ENCODE measurements at regions not wholly inside any gene's neighbourhood (a gene's known extent, or its start where the extent isn't known, plus 50 kb on each side); places are given as distances from the start of the nearest gene placed in this dataset.

- no peak overlapping the region for H3K4me3 ChIP-seq (ENCODE audit: low read length)
- no peaks in the 10 kb centered on the region for H3K27me3 ChIP-seq (ENCODE audit: control insufficient read depth, insufficient read depth, low read length)
- no peaks in the 10 kb centered on the region for H3K36me3 ChIP-seq (ENCODE audit: control insufficient read depth, insufficient read depth, low read length)
- no peak overlapping the region for H3K27ac ChIP-seq (ENCODE audit: low read length)
- DNase-seq, result no peak
- WGBS (ENCODE audit: insufficient coverage), result no CpG with 5 or more reads among the region's 2 CpGs
- H3K4me1 ChIP-seq (ENCODE audit: control insufficient read depth, insufficient read depth, low read length), result no peaks in the 10 kb centered on the region
- H3K9me3 ChIP-seq (replicated peaks; ENCODE audit: control insufficient read depth, low read depth, low read length), result no peaks in the 10 kb centered on the region
Observed at GRCh38 chr4:111652986-111653385, 492.3 kb upstream of the FAM241A start.

DNA sequence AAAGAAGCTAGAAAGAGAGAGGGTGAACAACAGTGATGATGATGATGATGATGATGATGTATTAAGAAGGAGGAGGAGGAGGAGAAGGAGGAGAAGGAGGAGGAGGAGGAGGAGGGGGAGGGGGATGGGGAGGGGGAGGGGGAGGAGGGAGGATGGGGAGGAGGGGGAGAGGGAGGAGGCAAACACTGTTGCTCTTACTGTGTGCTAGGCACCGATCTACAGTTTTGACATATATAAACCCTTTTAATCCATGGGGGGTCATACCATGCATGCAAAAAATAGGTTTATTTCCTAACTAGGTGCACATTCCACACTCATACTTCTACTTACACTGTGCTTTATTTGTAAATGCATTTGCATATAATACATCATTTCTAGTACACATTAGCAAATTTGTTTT, 482.8 kb upstream of the FAM241A start:
- H3K9me3 ChIP-seq (replicated peaks; ENCODE audit: control insufficient read depth, low read depth, low read length), result no peaks in the 10 kb centered on the region
- H3K27ac ChIP-seq (ENCODE audit: low read length), result no peak overlapping the region
- DNase-seq, result no peak
- H3K4me3 ChIP-seq (ENCODE audit: low read length), result no peak overlapping the region
- no peaks in the 10 kb centered on the region for H3K4me1 ChIP-seq (ENCODE audit: control insufficient read depth, insufficient read depth, low read length)
- WGBS (ENCODE audit: insufficient coverage), result no CpG with 5 or more reads among the region's 1 CpG
- H3K36me3 ChIP-seq (ENCODE audit: control insufficient read depth, insufficient read depth, low read length), result no peaks in the 10 kb centered on the region
- no peaks in the 10 kb centered on the region for H3K27me3 ChIP-seq (ENCODE audit: control insufficient read depth, insufficient read depth, low read length)

DNA sequence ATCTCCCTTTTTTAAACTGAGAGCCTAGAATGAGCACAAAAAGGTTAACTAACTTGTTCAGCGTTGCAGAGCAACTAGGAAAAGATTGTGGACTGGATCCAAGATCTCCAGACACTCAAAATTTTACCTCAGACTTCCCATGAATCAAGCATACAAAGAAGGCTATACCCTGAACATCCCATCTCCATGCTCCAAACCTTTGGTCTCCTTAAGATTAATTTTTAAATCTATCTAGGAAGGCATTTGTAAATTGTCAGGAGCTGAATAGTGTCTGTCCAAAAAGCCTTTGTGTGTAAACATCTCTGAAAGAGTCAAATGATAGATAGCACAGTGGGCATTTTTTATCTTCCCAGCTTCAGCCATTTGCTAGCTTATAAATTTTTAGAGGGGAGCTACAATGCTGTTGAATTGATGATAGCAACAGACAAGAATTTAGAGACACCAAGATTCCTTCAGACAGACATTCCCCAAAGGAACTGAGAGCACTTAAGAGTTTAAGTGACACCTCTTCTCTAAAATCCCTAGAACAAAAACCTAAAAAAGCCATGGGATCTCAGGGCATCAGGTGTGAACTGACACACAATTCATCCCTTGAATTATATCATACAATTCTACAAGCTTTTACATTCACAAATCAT, 480.8 kb upstream of the FAM241A start:
- Histone ChIP-seq H3K27me3 (ENCODE audit: control insufficient read depth, insufficient read depth, low read length) (no peaks in the 10 kb centered on the region), H3K27ac (ENCODE audit: low read length) (no peak overlapping the region), H3K4me3 (ENCODE audit: low read length) (no peak overlapping the region), H3K36me3 (ENCODE audit: control insufficient read depth, insufficient read depth, low read length) (no peaks in the 10 kb centered on the region), H3K9me3 (replicated peaks; ENCODE audit: control insufficient read depth, low read depth, low read length) (no peaks in the 10 kb centered on the region), H3K4me1 (ENCODE audit: control insufficient read depth, insufficient read depth, low read length) (no peaks in the 10 kb centered on the region)
- WGBS (ENCODE audit: insufficient coverage), result no CpG with 5 or more reads among the region's 1 CpG
- no peak for DNase-seq

DNA sequence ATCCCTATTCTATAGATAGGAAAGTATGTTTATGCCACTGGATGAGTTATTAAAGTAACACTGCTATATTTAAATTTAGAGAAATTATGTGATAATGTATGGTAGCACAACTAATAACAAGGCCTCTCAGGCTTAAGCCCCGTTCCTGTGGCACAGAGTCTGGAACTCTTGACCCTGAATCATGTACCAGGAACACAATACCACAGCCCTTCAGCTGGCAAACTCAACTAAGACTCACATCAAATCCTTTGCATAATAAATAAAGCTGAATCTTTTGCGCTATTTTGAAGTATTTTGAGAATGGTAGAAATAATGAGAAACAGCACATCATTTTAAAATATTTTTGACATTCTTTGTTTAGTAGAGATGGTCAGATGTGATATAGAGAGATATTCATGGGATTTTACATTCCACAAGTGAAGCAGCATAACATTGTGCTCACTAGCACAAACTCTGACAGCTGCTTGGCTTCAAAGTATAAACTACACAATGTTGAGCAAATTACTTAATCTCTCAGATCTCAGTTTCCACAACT, 478.4 kb upstream of the FAM241A start:
- Histone ChIP-seq H3K27ac (ENCODE audit: low read length) (no peak overlapping the region), H3K27me3 (ENCODE audit: control insufficient read depth, insufficient read depth, low read length) (no peaks in the 10 kb centered on the region), H3K36me3 (ENCODE audit: control insufficient read depth, insufficient read depth, low read length) (no peaks in the 10 kb centered on the region), H3K4me1 (ENCODE audit: control insufficient read depth, insufficient read depth, low read length) (no peaks in the 10 kb centered on the region), H3K4me3 (ENCODE audit: low read length) (no peak overlapping the region), H3K9me3 (replicated peaks; ENCODE audit: control insufficient read depth, low read depth, low read length) (no peaks in the 10 kb centered on the region)
- no peak for DNase-seq
- no CpG with 5 or more reads among the region's 2 CpGs for WGBS (ENCODE audit: insufficient coverage)

DNA sequence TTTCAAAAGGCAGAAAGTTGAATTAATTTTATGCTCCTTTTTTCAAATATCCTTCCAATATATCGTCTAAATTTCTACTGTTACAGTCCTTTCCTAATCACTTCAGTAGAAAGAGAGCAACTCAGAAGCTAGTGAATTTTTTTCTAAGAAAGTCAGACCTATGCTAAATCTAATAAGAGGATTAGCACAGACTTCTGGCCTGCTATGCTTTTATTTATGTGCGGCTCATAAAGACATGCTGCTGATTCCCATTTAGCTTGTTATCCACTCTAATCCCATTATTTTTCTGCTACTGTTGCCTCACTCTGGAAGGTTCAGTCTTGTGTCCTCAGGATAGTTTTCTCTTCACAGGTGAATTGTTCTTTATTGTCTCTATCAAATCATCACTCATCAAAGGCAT, 473.5 kb upstream of the FAM241A start:
- no peaks in the 10 kb centered on the region for H3K9me3 ChIP-seq (replicated peaks; ENCODE audit: control insufficient read depth, low read depth, low read length)

GRCh38 chr4:111675746-111676145, 469.5 kb upstream of the FAM241A start:
- Histone ChIP-seq H3K27me3 (ENCODE audit: control insufficient read depth, insufficient read depth, low read length) (no peaks in the 10 kb centered on the region), H3K4me3 (ENCODE audit: low read length) (no peak overlapping the region), H3K36me3 (ENCODE audit: control insufficient read depth, insufficient read depth, low read length) (no peaks in the 10 kb centered on the region), H3K27ac (ENCODE audit: low read length) (no peak overlapping the region), H3K4me1 (ENCODE audit: control insufficient read depth, insufficient read depth, low read length) (no peaks in the 10 kb centered on the region), H3K9me3 (replicated peaks; ENCODE audit: control insufficient read depth, low read depth, low read length) (no peaks in the 10 kb centered on the region)
- DNase-seq, result no peak
- 86% methylated on average over 1 of the region's 5 CpGs for WGBS (ENCODE audit: insufficient coverage)

More for the DNA sequence above, 473.5 kb upstream of the FAM241A start:
- no peak overlapping the region for H3K27ac ChIP-seq (ENCODE audit: low read length)
- DNase-seq, result no peak
- no peaks in the 10 kb centered on the region for H3K4me1 ChIP-seq (ENCODE audit: control insufficient read depth, insufficient read depth, low read length)
- H3K4me3 ChIP-seq (ENCODE audit: low read length), result no peak overlapping the region
- H3K36me3 ChIP-seq (ENCODE audit: control insufficient read depth, insufficient read depth, low read length), result no peaks in the 10 kb centered on the region
- no CpG with 5 or more reads among the region's 2 CpGs for WGBS (ENCODE audit: insufficient coverage)
- no peaks in the 10 kb centered on the region for H3K27me3 ChIP-seq (ENCODE audit: control insufficient read depth, insufficient read depth, low read length)

DNA sequence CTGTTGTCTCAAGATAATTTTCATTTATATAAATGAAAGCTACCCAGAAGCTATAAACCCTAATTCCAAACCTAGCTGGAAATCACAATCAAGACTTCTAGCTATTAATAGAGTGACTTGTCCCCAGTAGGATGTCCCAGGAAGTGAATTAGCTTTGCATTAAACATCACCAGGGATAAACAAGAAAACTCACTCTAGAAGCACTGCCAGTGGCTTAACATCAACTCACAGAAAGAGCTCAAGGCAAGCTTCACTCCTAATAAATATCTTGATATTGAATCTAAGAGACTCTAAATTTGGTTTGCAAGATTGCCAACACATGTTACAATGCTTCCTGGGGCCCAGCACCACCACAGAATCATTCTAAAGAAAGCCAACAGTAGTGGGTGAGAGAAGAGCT, 468.7 kb upstream of the FAM241A start:
- no peaks in the 10 kb centered on the region for H3K27me3 ChIP-seq (ENCODE audit: control insufficient read depth, insufficient read depth, low read length)
- no peaks in the 10 kb centered on the region for H3K36me3 ChIP-seq (ENCODE audit: control insufficient read depth, insufficient read depth, low read length)
- H3K9me3 ChIP-seq (replicated peaks; ENCODE audit: control insufficient read depth, low read depth, low read length), result no peaks in the 10 kb centered on the region
- H3K4me3 ChIP-seq (ENCODE audit: low read length), result no peak overlapping the region
- DNase-seq, result no peak
- H3K4me1 ChIP-seq (ENCODE audit: control insufficient read depth, insufficient read depth, low read length), result no peaks in the 10 kb centered on the region
- H3K27ac ChIP-seq (ENCODE audit: low read length), result no peak overlapping the region

DNA sequence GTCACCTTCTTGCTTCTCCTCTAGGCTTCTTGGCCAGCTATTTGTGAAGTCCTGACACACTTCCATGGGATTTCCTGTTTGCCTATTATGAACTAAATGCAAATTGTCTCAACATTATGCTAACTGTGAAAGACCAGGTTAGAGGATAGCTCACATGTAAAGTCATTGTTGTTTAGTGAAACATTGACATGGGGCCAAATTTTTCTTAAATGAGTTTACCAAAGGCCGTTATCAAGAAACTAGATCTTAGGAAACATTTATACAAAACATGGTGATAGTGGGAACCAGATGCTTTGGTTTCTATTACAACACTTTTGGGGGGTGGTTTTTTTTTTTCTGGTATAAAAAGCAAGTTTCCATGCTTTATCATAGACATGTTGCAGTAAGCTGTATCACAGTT, 466.8 kb upstream of the FAM241A start:
- peak; percentile 20 for DNase-seq
- H3K4me1 ChIP-seq (ENCODE audit: control insufficient read depth, insufficient read depth, low read length), result no peaks in the 10 kb centered on the region
- H3K4me3 ChIP-seq (ENCODE audit: low read length), result no peak overlapping the region
- no peaks in the 10 kb centered on the region for H3K9me3 ChIP-seq (replicated peaks; ENCODE audit: control insufficient read depth, low read depth, low read length)
- no peaks in the 10 kb centered on the region for H3K36me3 ChIP-seq (ENCODE audit: control insufficient read depth, insufficient read depth, low read length)
- H3K27ac ChIP-seq (ENCODE audit: low read length), result peak overlapping the region; percentile 37
- no CpG with 5 or more reads among the region's 1 CpG for WGBS (ENCODE audit: insufficient coverage)
- H3K27me3 ChIP-seq (ENCODE audit: control insufficient read depth, insufficient read depth, low read length), result no peaks in the 10 kb centered on the region

- 67% methylated on average over 1 of the region's 5 CpGs for WGBS (ENCODE audit: insufficient coverage)
- H3K27me3 ChIP-seq (ENCODE audit: control insufficient read depth, insufficient read depth, low read length), result no peaks in the 10 kb centered on the region
- H3K4me1 ChIP-seq (ENCODE audit: control insufficient read depth, insufficient read depth, low read length), result no peaks in the 10 kb centered on the region
- DNase-seq, result no peak
- peak overlapping the region; percentile 37 for H3K27ac ChIP-seq (ENCODE audit: low read length)
- no peaks in the 10 kb centered on the region for H3K36me3 ChIP-seq (ENCODE audit: control insufficient read depth, insufficient read depth, low read length)
- H3K9me3 ChIP-seq (replicated peaks; ENCODE audit: control insufficient read depth, low read depth, low read length), result no peaks in the 10 kb centered on the region
- no peak overlapping the region for H3K4me3 ChIP-seq (ENCODE audit: low read length)
Observed at GRCh38 chr4:111678908-111679307, 466.3 kb upstream of the FAM241A start.

DNA sequence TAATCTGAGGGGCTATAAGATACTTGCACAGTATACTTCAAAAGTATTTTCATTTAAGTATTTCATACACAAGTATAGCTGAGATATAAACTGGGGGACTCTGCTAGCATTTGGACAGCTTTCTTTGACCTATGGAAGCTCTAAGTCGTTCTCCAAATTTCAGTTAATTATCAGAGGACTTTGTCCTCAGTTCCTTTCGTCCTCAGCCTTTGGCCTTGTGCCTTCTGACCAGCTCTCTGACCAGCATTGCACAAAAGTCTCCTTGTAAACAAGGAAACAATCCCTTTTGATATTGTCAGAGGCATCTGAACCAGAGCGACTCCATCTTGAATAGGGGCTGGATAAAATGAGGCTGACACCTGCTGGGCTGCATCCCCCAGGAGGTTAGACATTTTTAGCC, 464.0 kb upstream of the FAM241A start:
- H3K27ac ChIP-seq (ENCODE audit: low read length), result no peak overlapping the region
- no peaks in the 10 kb centered on the region for H3K36me3 ChIP-seq (ENCODE audit: control insufficient read depth, insufficient read depth, low read length)
- WGBS (ENCODE audit: insufficient coverage), result 86% methylated on average over 1 of the region's 3 CpGs
- no peak overlapping the region for H3K4me3 ChIP-seq (ENCODE audit: low read length)
- H3K9me3 ChIP-seq (replicated peaks; ENCODE audit: control insufficient read depth, low read depth, low read length), result no peaks in the 10 kb centered on the region
- no peaks in the 10 kb centered on the region for H3K4me1 ChIP-seq (ENCODE audit: control insufficient read depth, insufficient read depth, low read length)
- H3K27me3 ChIP-seq (ENCODE audit: control insufficient read depth, insufficient read depth, low read length), result no peaks in the 10 kb centered on the region
- DNase-seq, result no peak

GRCh38 chr4:111681751-111682150, 463.5 kb upstream of the FAM241A start:
- H3K27me3 ChIP-seq (ENCODE audit: control insufficient read depth, insufficient read depth, low read length), result no peaks in the 10 kb centered on the region
- no peak overlapping the region for H3K27ac ChIP-seq (ENCODE audit: low read length)
- no peaks in the 10 kb centered on the region for H3K9me3 ChIP-seq (replicated peaks; ENCODE audit: control insufficient read depth, low read depth, low read length)
- no peak for DNase-seq
- 87% methylated on average over 5 of the region's 7 CpGs for WGBS (ENCODE audit: insufficient coverage)
- no peak overlapping the region for H3K4me3 ChIP-seq (ENCODE audit: low read length)
- H3K4me1 ChIP-seq (ENCODE audit: control insufficient read depth, insufficient read depth, low read length), result no peaks in the 10 kb centered on the region
- H3K36me3 ChIP-seq (ENCODE audit: control insufficient read depth, insufficient read depth, low read length), result no peaks in the 10 kb centered on the region
